Omental fat pad (tissue), 3 donors: ENCODE measurements at regions not wholly inside any gene's neighbourhood (a gene's known extent, or its start where the extent isn't known, plus 50 kb on each side); places are given as distances from the start of the nearest gene placed in this dataset.
"Not testable (repeated sequence)": the region's sequence is repeated elsewhere in the genome, so short reads cannot be mapped to it uniquely, and the experiment has no call there.

Experiments used
- ATAC-seq: fragments of 150-250 bp; one replicate; pipeline ENCODE4 v1.9.1; 2016; ENCODE audit warnings: mild to moderate bottlenecking, moderate library complexity; ENCODE audit not compliant: low FRiP score
- DNase-seq: peaks from one replicate; pipeline ENCODE4 v3.0.0-alpha.2; 2019; ENCODE audit warnings: low spot score
- CTCF ChIP-seq, 3 donors: fragments of 450-650 bp; IDR thresholded peaks; one replicate each; pipeline ENCODE4 v1.5.1; 2016 to 2017; ENCODE audit warnings: antibody characterized with exemption in 3 of 3, mild to moderate bottlenecking in 3 of 3, moderate library complexity in 2 of 3

- ATAC-seq, result no peak
- no peak for DNase-seq
- TF ChIP-seq CTCF (IDR thresholded peaks at IDR 0.05), result no peak
Measured at GRCh38 chr12:124217508-124218242, 77.2 kb upstream of the RFLNA start.

- DNase-seq (no peak), ATAC-seq (no peak)
- no peak for TF ChIP-seq CTCF (IDR thresholded peaks at IDR 0.05)
Measured at GRCh38 chr12:124218243-124218560, 76.7 kb upstream of the RFLNA start.

- DNase-seq, ATAC-seq: not testable (repeated sequence)
Measured at GRCh38 chr12:124218650-124219049, 76.2 kb upstream of the RFLNA start.

- DNase-seq, result no peak
- ATAC-seq, result no peak
- no peak for TF ChIP-seq CTCF (IDR thresholded peaks at IDR 0.05)
Measured at GRCh38 chr12:124222368-124223245, 72.3 kb upstream of the RFLNA start.

- not testable (repeated sequence) for DNase-seq, ATAC-seq
Measured at GRCh38 chr12:124223733-124224138, 71.2 kb upstream of the RFLNA start.

- TF ChIP-seq CTCF (IDR thresholded peaks at IDR 0.05), result no peak
- no peak for ATAC-seq
- no peak for DNase-seq
Measured at GRCh38 chr12:124224535-124225110, 70.3 kb upstream of the RFLNA start.

- no peak for ATAC-seq
- no peak for DNase-seq
- TF ChIP-seq CTCF (IDR thresholded peaks at IDR 0.05), result no peak
Measured at GRCh38 chr12:124225730-124226129, 69.2 kb upstream of the RFLNA start.
